ENCODE measurements at regions not wholly inside any gene's neighbourhood (a gene's known extent, or its start where the extent isn't known, plus 50 kb on each side); places are given as distances from the start of the nearest gene placed in this dataset.

DNA sequence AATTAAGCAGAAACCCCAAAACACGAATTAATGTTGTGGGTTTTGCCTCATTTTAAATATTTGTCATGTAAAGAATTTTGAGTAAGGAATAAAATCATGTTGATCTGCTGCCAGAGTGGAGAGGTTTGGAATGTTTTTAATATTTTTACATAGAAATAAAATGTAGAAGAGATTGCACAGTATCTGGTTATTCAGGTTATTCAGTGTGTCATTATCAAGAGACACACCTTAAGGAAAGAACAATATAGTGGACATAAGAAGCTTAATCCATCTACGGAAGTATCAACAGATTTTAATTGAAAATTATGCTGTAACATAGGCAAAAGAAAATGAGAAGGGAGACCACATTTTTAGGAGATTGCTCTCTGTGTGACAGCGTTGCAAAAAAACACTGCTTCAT lies 410.4 kb downstream of the MED10 start:
- TF ChIP-seq, protein P1, sequence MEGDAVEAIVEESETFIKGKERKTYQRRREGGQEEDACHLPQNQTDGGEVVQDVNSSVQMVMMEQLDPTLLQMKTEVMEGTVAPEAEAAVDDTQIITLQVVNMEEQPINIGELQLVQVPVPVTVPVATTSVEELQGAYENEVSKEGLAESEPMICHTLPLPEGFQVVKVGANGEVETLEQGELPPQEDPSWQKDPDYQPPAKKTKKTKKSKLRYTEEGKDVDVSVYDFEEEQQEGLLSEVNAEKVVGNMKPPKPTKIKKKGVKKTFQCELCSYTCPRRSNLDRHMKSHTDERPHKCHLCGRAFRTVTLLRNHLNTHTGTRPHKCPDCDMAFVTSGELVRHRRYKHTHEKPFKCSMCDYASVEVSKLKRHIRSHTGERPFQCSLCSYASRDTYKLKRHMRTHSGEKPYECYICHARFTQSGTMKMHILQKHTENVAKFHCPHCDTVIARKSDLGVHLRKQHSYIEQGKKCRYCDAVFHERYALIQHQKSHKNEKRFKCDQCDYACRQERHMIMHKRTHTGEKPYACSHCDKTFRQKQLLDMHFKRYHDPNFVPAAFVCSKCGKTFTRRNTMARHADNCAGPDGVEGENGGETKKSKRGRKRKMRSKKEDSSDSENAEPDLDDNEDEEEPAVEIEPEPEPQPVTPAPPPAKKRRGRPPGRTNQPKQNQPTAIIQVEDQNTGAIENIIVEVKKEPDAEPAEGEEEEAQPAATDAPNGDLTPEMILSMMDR (IDR thresholded peaks at IDR 0.05) = no peak
- TF ChIP-seq POLR2A (IDR thresholded peaks at IDR 0.05) = no peak
